HEK293 (cell line): ENCODE measurements at regions not wholly inside any gene's neighbourhood (a gene's known extent, or its start where the extent isn't known, plus 50 kb on each side); places are given as distances from the start of the nearest gene placed in this dataset.

Experiments
- CTCF ChIA-PET: fragments of 350-600 bp; formaldehyde crosslinking; extraction: SDS; loops from one replicate; lab custom pipeline; 2021; ENCODE audit warnings: antibody characterized with exemption; lab: Yijun Ruan, JAX
- POLR2A ChIA-PET: fragments of 300-600 bp; formaldehyde crosslinking; extraction: SDS; loops from one replicate; lab custom pipeline; 2020; ENCODE audit warnings: antibody characterized with exemption, inconsistent platforms; lab: Yijun Ruan, JAX
- H3K27ac ChIP-seq: fragments of 200-500 bp; sonication (Bioruptor generic); 2 replicates; pipeline ENCODE4 v1.5.1; 2014; ENCODE audit warnings: low read depth, low read length, control low read depth, inconsistent platforms; ENCODE audit errors: extremely low read depth
- H3K36me3 ChIP-seq, 2 experiments: fragments of 200-500 bp in 1 of 2; sonication (Bioruptor generic) in 1 of 2; 1 replicate in 1 of 2; 2 replicates in 1 of 2; pipeline ENCODE4 v1.5.1; 2014 to 2017; ENCODE audit warnings: inconsistent platforms in 2 of 2, low read length in 2 of 2; ENCODE audit not compliant: control insufficient read depth in 2 of 2, insufficient read depth in 1 of 2
- H3K4me1 ChIP-seq: fragments of 200-500 bp; sonication (Bioruptor generic); 2 replicates; pipeline ENCODE4 v1.5.1; 2014; ENCODE audit warnings: mild to moderate bottlenecking, low read length, inconsistent platforms; ENCODE audit not compliant: control insufficient read depth, insufficient read depth
- H3K4me3 ChIP-seq: 2 replicates; pipeline ENCODE4 v1.5.1; 2011; ENCODE audit warnings: low read depth, mild to moderate bottlenecking, control low read depth, low read length, moderate library complexity
- H3K9me3 ChIP-seq: fragments of 200-500 bp; sonication (Bioruptor generic); 2 replicates; pipeline ENCODE4 v1.5.1; 2014; ENCODE audit warnings: low read depth, low read length, inconsistent platforms; ENCODE audit not compliant: control insufficient read depth, insufficient read depth
- ATF2 ChIP-seq: fragments of 450-650 bp; formaldehyde crosslinking; IDR thresholded peaks from 2 replicates; pipeline ENCODE4 v1.5.1; 2016; ENCODE audit warnings: missing biosample characterization, missing genetic modification characterization, low read depth
- GLIS2 ChIP-seq: fragments of 450-650 bp; formaldehyde crosslinking; IDR thresholded peaks from 2 replicates; pipeline ENCODE4 v1.5.1; 2016; ENCODE audit warnings: missing biosample characterization, missing genetic modification characterization
- SCRT1 ChIP-seq: fragments of 450-650 bp; formaldehyde crosslinking; IDR thresholded peaks from 2 replicates; pipeline ENCODE4 v1.5.1; 2016; ENCODE audit warnings: missing biosample characterization, missing genetic modification characterization, borderline replicate concordance
- SCRT2 ChIP-seq: fragments of 450-650 bp; formaldehyde crosslinking; IDR thresholded peaks from 2 replicates; pipeline ENCODE4 v1.5.1; 2016; ENCODE audit warnings: missing biosample characterization, missing genetic modification characterization
- TCF7L2 ChIP-seq: IDR thresholded peaks from 2 replicates; pipeline ENCODE4 v1.6.1; 2011; ENCODE audit warnings: low read depth, mild to moderate bottlenecking, inconsistent platforms, low read length, moderate library complexity, borderline replicate concordance
- ZBTB21 ChIP-seq: fragments of 450-650 bp; formaldehyde crosslinking; IDR thresholded peaks from 2 replicates; pipeline ENCODE4 v1.5.1; 2017; ENCODE audit warnings: missing biosample characterization, missing genetic modification characterization
- ZFP3 ChIP-seq: fragments of 450-650 bp; formaldehyde crosslinking; IDR thresholded peaks from 2 replicates; pipeline ENCODE4 v1.5.1; 2016; ENCODE audit warnings: low read depth, missing biosample characterization, missing genetic modification characterization
- ZFP41 ChIP-seq: fragments of 450-650 bp; formaldehyde crosslinking; IDR thresholded peaks from 2 replicates; pipeline ENCODE4 v1.5.1; 2016; ENCODE audit warnings: missing biosample characterization, missing genetic modification characterization, borderline replicate concordance
- ZNF174 ChIP-seq: fragments of 450-650 bp; formaldehyde crosslinking; IDR thresholded peaks from 2 replicates; pipeline ENCODE4 v1.5.0; 2017; ENCODE audit warnings: missing biosample characterization, mild to moderate bottlenecking, missing genetic modification characterization
- ZNF202 ChIP-seq: fragments of 450-650 bp; formaldehyde crosslinking; IDR thresholded peaks from 2 replicates; pipeline ENCODE4 v1.5.1; 2016; ENCODE audit warnings: missing biosample characterization, missing genetic modification characterization, borderline replicate concordance
- ZNF350 ChIP-seq: fragments of 450-650 bp; formaldehyde crosslinking; IDR thresholded peaks from 2 replicates; pipeline ENCODE4 v1.5.0; 2017; ENCODE audit warnings: missing biosample characterization, mild to moderate bottlenecking, missing genetic modification characterization
- ZNF354C ChIP-seq: fragments of 450-650 bp; formaldehyde crosslinking; IDR thresholded peaks from 2 replicates; pipeline ENCODE4 v1.5.1; 2016; ENCODE audit warnings: missing biosample characterization, missing genetic modification characterization, low read depth, borderline replicate concordance
- ZNF449 ChIP-seq: fragments of 450-650 bp; formaldehyde crosslinking; IDR thresholded peaks from 2 replicates; pipeline ENCODE4 v1.5.1; 2017; ENCODE audit warnings: missing biosample characterization, mild to moderate bottlenecking, missing genetic modification characterization, moderate library complexity
- ZNF560 ChIP-seq: fragments of 450-650 bp; formaldehyde crosslinking; IDR thresholded peaks from 2 replicates; pipeline ENCODE4 v1.5.1; 2017; ENCODE audit warnings: missing biosample characterization, missing genetic modification characterization, borderline replicate concordance
- ZNF660 ChIP-seq: fragments of 450-650 bp; IDR thresholded peaks from 2 replicates; pipeline ENCODE4 v1.5.1; 2018; ENCODE audit warnings: missing biosample characterization, mild to moderate bottlenecking, missing genetic modification characterization
- ZNF830 ChIP-seq: fragments of 450-650 bp; IDR thresholded peaks from 2 replicates; pipeline ENCODE4 v1.5.0; 2018; ENCODE audit warnings: missing biosample characterization, missing genetic modification characterization, low read depth, mild to moderate bottlenecking, moderate library complexity
- ZNF837 ChIP-seq: fragments of 450-650 bp; formaldehyde crosslinking; IDR thresholded peaks from 2 replicates; pipeline ENCODE4 v1.5.1; 2016; ENCODE audit warnings: missing biosample characterization, missing genetic modification characterization
- ZSCAN23 ChIP-seq: fragments of 450-650 bp; formaldehyde crosslinking; IDR thresholded peaks from 2 replicates; pipeline ENCODE4 v1.5.1; 2016; ENCODE audit warnings: missing biosample characterization, missing genetic modification characterization
- TF ChIP-seq, protein P1 (sequence below): fragments of 450-650 bp; formaldehyde crosslinking; conservative IDR thresholded peaks from 2 replicates; pipeline ENCODE4 v1.5.1; 2016; ENCODE audit warnings: low read depth, missing biosample characterization, missing genetic modification characterization
- TF ChIP-seq, protein P2 (sequence below): fragments of 450-650 bp; formaldehyde crosslinking; IDR thresholded peaks from 2 replicates; pipeline ENCODE4 v1.5.1; 2017; ENCODE audit warnings: missing biosample characterization, missing genetic modification characterization

DNA sequence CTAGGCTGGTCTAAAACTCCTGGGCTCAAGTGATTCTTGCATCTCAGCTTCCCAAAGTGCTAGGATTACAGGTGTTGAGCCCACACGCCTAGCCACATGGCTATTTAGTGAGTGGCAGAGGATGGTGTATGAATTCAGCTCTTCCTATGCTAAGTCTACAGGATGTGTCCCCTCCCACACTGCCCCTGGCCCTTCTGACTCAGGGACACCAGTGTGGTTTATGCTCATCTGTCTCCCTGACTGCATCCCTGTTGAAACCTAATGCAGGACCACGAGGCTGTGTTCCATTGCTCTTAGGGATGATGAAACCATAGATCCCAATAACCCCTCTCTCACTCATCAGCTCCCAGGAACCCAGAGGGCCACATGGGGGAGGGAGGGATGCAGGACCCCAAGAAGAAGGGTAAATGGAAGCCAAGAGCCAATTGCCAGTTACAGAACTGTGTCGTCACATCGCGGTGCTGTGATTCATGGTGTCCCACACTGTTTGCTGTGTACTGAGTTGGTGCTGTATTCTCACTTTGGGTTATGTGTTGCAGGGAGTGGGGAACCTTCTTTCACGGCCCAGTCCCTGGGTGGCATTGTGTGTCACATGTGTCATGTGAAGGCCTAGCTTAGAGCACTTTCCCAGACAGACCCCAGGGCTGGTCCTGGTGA lies 102.9 kb upstream of the HAAO start:
- Histone ChIP-seq H3K4me3 (no peak overlapping the region), H3K4me1 (peaks cover 5% of the 10 kb centered on the region; the same call in 1 of the 2 replicates), H3K9me3 (no peaks in the 10 kb centered on the region), H3K36me3 (no peaks in the 10 kb centered on the region), H3K27ac (no peak overlapping the region)
- POLR2A ChIA-PET: no interaction called here
- TF ChIP-seq ZSCAN23 (tag by site-specific recombination) (no peak), ZNF560 (tag by site-specific recombination) (no peak), TCF7L2 (no peak), ZBTB21 (tag by site-specific recombination) (no peak)
- CTCF ChIA-PET: interaction anchor here (0.6 kb wide), 1 partner anchor 1294 kb away, joined by 3 read pairs; no protein-coding TSS in a partner anchor

DNA sequence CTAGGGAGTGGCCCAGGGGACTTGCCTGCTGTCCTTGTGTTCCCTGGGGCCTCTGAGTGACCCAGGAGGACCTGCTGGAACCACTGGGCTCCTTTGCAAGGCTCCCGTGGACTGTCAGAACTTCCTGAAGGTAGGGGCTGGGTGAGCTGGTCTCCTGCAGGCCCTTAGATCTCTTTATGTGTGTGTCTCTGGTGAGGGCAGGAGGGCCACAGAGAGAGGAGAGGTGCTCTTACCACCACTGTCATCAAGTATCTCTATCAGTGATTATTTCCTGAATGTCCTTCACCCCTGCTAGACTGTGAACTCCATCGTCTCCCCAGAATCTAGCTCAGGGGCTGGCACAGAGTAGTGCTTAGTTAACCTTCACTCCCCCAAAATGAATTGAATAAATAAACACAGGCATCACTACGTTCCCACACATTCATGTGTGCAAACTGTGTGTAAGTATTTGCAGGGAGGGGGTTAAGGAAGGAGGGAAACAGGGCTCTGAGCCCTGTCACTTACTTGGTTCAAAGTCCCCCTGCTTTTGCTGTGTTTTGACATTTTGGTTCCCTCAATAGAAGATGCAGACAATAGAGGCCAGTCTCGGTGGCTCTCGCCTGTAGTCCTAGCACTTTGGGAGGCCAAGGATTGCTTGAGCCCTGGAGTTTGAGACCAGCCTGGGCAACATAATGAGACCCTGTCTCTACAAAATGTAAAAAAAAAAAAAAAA lies 100.8 kb upstream of the HAAO start:
- Histone ChIP-seq H3K9me3 (no peaks in the 10 kb centered on the region), H3K36me3 (no peaks in the 10 kb centered on the region), H3K4me3 (no peak overlapping the region), H3K27ac (no peak overlapping the region), H3K4me1 (no peaks in the 10 kb centered on the region)
- TF ChIP-seq ZNF449 (tag by site-specific recombination) (no peak), ZNF830 (tag by site-specific recombination) (no peak), ZFP41 (tag by site-specific recombination) (no peak), ZFP3 (tag by site-specific recombination) (no peak), SCRT1 (tag by site-specific recombination) (no peak)
- ChIA-PET CTCF (interaction anchor here (1.1 kb wide), 1 partner anchor 34 kb away, joined by 5 read pairs; no protein-coding TSS in a partner anchor), POLR2A (no interaction called here)

- POLR2A ChIA-PET: no interaction called here
- no peaks in the 10 kb centered on the region for H3K9me3 ChIP-seq
- no peaks in the 10 kb centered on the region for H3K36me3 ChIP-seq
- no peak overlapping the region for H3K27ac ChIP-seq
- CTCF ChIA-PET: interaction anchor here (0.8 kb wide), 1 partner anchor 39 kb away, joined by 5 read pairs; no protein-coding TSS in a partner anchor
- no peak overlapping the region for H3K4me3 ChIP-seq
- no peaks in the 10 kb centered on the region for H3K4me1 ChIP-seq
- TF ChIP-seq, protein P1, sequence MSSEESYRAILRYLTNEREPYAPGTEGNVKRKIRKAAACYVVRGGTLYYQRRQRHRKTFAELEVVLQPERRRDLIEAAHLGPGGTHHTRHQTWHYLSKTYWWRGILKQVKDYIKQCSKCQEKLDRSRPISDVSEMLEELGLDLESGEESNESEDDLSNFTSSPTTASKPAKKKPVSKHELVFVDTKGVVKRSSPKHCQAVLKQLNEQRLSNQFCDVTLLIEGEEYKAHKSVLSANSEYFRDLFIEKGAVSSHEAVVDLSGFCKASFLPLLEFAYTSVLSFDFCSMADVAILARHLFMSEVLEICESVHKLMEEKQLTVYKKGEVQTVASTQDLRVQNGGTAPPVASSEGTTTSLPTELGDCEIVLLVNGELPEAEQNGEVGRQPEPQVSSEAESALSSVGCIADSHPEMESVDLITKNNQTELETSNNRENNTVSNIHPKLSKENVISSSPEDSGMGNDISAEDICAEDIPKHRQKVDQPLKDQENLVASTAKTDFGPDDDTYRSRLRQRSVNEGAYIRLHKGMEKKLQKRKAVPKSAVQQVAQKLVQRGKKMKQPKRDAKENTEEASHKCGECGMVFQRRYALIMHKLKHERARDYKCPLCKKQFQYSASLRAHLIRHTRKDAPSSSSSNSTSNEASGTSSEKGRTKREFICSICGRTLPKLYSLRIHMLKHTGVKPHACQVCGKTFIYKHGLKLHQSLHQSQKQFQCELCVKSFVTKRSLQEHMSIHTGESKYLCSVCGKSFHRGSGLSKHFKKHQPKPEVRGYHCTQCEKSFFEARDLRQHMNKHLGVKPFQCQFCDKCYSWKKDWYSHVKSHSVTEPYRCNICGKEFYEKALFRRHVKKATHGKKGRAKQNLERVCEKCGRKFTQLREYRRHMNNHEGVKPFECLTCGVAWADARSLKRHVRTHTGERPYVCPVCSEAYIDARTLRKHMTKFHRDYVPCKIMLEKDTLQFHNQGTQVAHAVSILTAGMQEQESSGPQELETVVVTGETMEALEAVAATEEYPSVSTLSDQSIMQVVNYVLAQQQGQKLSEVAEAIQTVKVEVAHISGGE (tag by site-specific recombination): no peak
- no peak for TF ChIP-seq ZNF174 (tag by site-specific recombination)
- TF ChIP-seq GLIS2 (tag by site-specific recombination): no peak
- TF ChIP-seq ATF2 (tag by site-specific recombination): no peak
- TF ChIP-seq ZNF837 (tag by site-specific recombination): no peak
- TF ChIP-seq, protein P2, sequence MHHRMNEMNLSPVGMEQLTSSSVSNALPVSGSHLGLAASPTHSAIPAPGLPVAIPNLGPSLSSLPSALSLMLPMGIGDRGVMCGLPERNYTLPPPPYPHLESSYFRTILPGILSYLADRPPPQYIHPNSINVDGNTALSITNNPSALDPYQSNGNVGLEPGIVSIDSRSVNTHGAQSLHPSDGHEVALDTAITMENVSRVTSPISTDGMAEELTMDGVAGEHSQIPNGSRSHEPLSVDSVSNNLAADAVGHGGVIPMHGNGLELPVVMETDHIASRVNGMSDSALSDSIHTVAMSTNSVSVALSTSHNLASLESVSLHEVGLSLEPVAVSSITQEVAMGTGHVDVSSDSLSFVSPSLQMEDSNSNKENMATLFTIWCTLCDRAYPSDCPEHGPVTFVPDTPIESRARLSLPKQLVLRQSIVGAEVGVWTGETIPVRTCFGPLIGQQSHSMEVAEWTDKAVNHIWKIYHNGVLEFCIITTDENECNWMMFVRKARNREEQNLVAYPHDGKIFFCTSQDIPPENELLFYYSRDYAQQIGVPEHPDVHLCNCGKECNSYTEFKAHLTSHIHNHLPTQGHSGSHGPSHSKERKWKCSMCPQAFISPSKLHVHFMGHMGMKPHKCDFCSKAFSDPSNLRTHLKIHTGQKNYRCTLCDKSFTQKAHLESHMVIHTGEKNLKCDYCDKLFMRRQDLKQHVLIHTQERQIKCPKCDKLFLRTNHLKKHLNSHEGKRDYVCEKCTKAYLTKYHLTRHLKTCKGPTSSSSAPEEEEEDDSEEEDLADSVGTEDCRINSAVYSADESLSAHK (tag by site-specific recombination): no peak
- no peak for TF ChIP-seq ZNF202 (tag by site-specific recombination)
- TF ChIP-seq ZNF350 (tag by site-specific recombination): no peak
- no peak for TF ChIP-seq SCRT2 (tag by site-specific recombination)
- no peak for TF ChIP-seq ZNF354C
- no peak for TF ChIP-seq ZNF660
Measured at GRCh38 chr2:42890791-42891355, 98.5 kb upstream of the HAAO start.
